ENCODE measurements at regions not wholly inside any gene's neighbourhood (a gene's known extent, or its start where the extent isn't known, plus 50 kb on each side); places are given as distances from the start of the nearest gene placed in this dataset.

GRCh38 chr3:13227315-13228165 lies 154.3 kb upstream of the IQSEC1 start:
- Histone ChIP-seq H3K4me1 (ENCODE audit: control insufficient read depth in 5 of 5, insufficient read depth in 5 of 5, low read length in 5 of 5) (no peaks in the 10 kb centered on the region), H3K36me3 (ENCODE audit: control insufficient read depth in 4 of 4, insufficient read depth in 4 of 4, low read length in 4 of 4) (no peaks in the 10 kb centered on the region), H3K27ac (ENCODE audit: low read depth in 1 of 2, low read length in 1 of 2) (no peak overlapping the region), H3K27me3 (ENCODE audit: control insufficient read depth in 3 of 3, insufficient read depth in 3 of 3, low read length in 2 of 3) (peaks cover 0 to 13% (median 7%) of the 10 kb centered on the region in 3 donors), H3K4me3 (no peak overlapping the region), H3K9me3 (ENCODE audit: control insufficient read depth in 4 of 4, insufficient read depth in 3 of 4, low read length in 3 of 4) (no peaks in the 10 kb centered on the region), H3K9ac (ENCODE audit: insufficient read depth in 1 of 2, low read length in 2 of 2) (no peak overlapping the region)
- 83 to 94% methylated on average over 23 of the region's 23 CpGs for WGBS, 2 donors
- no peak for TF ChIP-seq CTCF (IDR thresholded peaks at IDR 0.05; ENCODE audit: control extremely low read depth, extremely low read depth)
- DNase-seq (no peak), ATAC-seq (ENCODE audit: insufficient read depth, low FRiP score) (no peak)

- no peak for TF ChIP-seq CTCF (IDR thresholded peaks at IDR 0.05; ENCODE audit: control extremely low read depth, extremely low read depth)
- Histone ChIP-seq H3K9ac (ENCODE audit: insufficient read depth in 1 of 2, low read length in 2 of 2) (no peak overlapping the region), H3K27me3 (ENCODE audit: control insufficient read depth in 3 of 3, insufficient read depth in 3 of 3, low read length in 2 of 3) (peaks cover 0 to 3% (median 0%) of the 10 kb centered on the region in 3 donors), H3K4me3 (no peak overlapping the region), H3K4me1 (ENCODE audit: control insufficient read depth in 5 of 5, insufficient read depth in 5 of 5, low read length in 5 of 5) (no peaks in the 10 kb centered on the region), H3K36me3 (ENCODE audit: control insufficient read depth in 4 of 4, insufficient read depth in 4 of 4, low read length in 4 of 4) (no peaks in the 10 kb centered on the region), H3K27ac (ENCODE audit: low read depth in 1 of 2, low read length in 1 of 2) (no peak overlapping the region), H3K9me3 (ENCODE audit: control insufficient read depth in 4 of 4, insufficient read depth in 3 of 4, low read length in 3 of 4) (no peaks in the 10 kb centered on the region)
- WGBS, 2 donors: 91% methylated on average over 4 of the region's 4 CpGs
- DNase-seq (no peak), ATAC-seq (ENCODE audit: insufficient read depth, low FRiP score) (no peak)
Observed at GRCh38 chr3:13224967-13225366, 151.7 kb upstream of the IQSEC1 start.

GRCh38 chr3:13223574-13224237 lies 150.5 kb upstream of the IQSEC1 start:
- Histone ChIP-seq H3K27me3 (ENCODE audit: control insufficient read depth in 3 of 3, insufficient read depth in 3 of 3, low read length in 2 of 3) (no peaks in the 10 kb centered on the region), H3K9ac (ENCODE audit: insufficient read depth in 1 of 2, low read length in 2 of 2) (no peak overlapping the region), H3K27ac (ENCODE audit: low read depth in 1 of 2, low read length in 1 of 2) (no peak overlapping the region), H3K4me3 (no peak overlapping the region), H3K4me1 (ENCODE audit: control insufficient read depth in 5 of 5, insufficient read depth in 5 of 5, low read length in 5 of 5) (no peaks in the 10 kb centered on the region), H3K9me3 (ENCODE audit: control insufficient read depth in 4 of 4, insufficient read depth in 3 of 4, low read length in 3 of 4) (no peaks in the 10 kb centered on the region), H3K36me3 (ENCODE audit: control insufficient read depth in 4 of 4, insufficient read depth in 4 of 4, low read length in 4 of 4) (no peaks in the 10 kb centered on the region)
- DNase-seq: peak in 1 of 3 donors; percentile 34
- WGBS, 2 donors: 58 to 59% methylated on average over 17 of the region's 17 CpGs
- no peak for ATAC-seq (ENCODE audit: insufficient read depth, low FRiP score)
- TF ChIP-seq CTCF (IDR thresholded peaks at IDR 0.05; ENCODE audit: control extremely low read depth, extremely low read depth): no peak
